ENCODE measurements at regions not wholly inside any gene's neighbourhood (a gene's known extent, or its start where the extent isn't known, plus 50 kb on each side); places are given as distances from the start of the nearest gene placed in this dataset.

DNA sequence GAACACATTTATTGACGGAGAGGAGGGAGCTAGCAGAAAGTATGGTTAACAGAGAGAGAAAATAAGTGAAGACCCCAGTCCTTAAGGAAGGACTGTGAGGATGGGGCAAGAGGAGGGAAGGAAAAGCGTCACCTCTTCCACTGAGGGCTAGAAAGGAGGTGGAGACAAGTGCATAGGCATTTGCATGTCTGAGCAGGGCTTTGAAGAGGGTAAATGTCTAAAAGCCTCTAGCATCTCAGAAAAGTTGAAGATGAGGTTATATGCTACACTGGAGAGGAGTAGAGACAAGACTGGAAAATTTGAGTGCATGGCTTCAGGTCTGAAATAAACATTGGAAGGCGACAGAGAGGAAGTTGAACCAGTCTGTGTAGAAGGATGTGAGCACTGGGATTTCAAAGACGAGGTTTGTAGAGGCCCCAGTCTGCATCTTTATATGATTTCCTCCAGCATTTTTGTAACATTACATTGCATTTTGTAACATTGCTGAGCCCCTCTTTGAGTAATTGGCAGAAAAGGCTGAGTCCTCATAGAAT is 98.5 kb upstream of the IFNG-AS1 start:
- ATAC-seq (no peak), DNase-seq (ENCODE audit: low spot score) (no peak), FAIRE-seq (no peak)
- Histone ChIP-seq H3K79me2 (ENCODE audit: insufficient read depth, low read length) (no peaks in the 10 kb centered on the region), H3K9ac (ENCODE audit: insufficient read depth, low read depth, low read length) (no peak overlapping the region), H3K4me3 (replicated peaks in 1 of 3; ENCODE audit: insufficient read depth in 1 of 3, low read depth in 2 of 3, low read length in 3 of 3) (no peak overlapping the region), H3K4me1 (ENCODE audit: insufficient read depth, low read length) (no peaks in the 10 kb centered on the region), H3K27ac (ENCODE audit: extremely low read length, insufficient read depth, low read length) (no peak overlapping the region), H2AFZ (ENCODE audit: low read length) (no peak overlapping the region), H3K36me3 (replicated peaks in 1 of 2; ENCODE audit: control insufficient read depth in 1 of 2, insufficient read depth in 2 of 2, low read length in 2 of 2) (no peaks in the 10 kb centered on the region), H3K9me3 (ENCODE audit: low read length) (no peaks in the 10 kb centered on the region), H3K4me2 (ENCODE audit: low read depth, low read length) (no peak overlapping the region), H3K27me3 (ENCODE audit: control insufficient read depth in 1 of 2, insufficient read depth in 2 of 2, low read length in 2 of 2) (no peaks in the 10 kb centered on the region; a peak in 1 of 5 replicates), H4K20me1 (ENCODE audit: insufficient read depth, low read length) (no peaks in the 10 kb centered on the region)
- CTCF ChIA-PET (ENCODE audit: low intra/inter-chr PET ratio, low total read pairs) = no interaction called here
- WGBS (ENCODE audit: low lambda C conversion rate) = 10% methylated on average over 4 of the region's 4 CpGs
- POLR2A ChIA-PET = no interaction called here
- in situ Hi-C loops (cut with HindIII; ENCODE audit: extremely low pct_ligation_motif_present, low pct_unique_long_range_greater_than_20kb) = no loop called here
- intact Hi-C loops (cut with micrococcal nuclease; ENCODE audit: unreplicated experiment) = no loop called here
- no peak for TF ChIP-seq TCF7 (IDR thresholded peaks at IDR 0.05; ENCODE audit: low read depth)
- TF ChIP-seq ZNF207 (IDR thresholded peaks at IDR 0.05; ENCODE audit: borderline replicate concordance) = no peak
- TF ChIP-seq SNRNP70 (IDR thresholded peaks at IDR 0.05; ENCODE audit: low read depth, low read length) = no peak
- TF ChIP-seq ZNF841 (CRISPR knock-in tag; IDR thresholded peaks at IDR 0.05; ENCODE audit: borderline replicate concordance) = no peak
- TF ChIP-seq TARDBP (CRISPR knock-in tag; IDR thresholded peaks at IDR 0.05) = no peak
- no TSS peak for BruUV-seq (replicated peaks)

DNA sequence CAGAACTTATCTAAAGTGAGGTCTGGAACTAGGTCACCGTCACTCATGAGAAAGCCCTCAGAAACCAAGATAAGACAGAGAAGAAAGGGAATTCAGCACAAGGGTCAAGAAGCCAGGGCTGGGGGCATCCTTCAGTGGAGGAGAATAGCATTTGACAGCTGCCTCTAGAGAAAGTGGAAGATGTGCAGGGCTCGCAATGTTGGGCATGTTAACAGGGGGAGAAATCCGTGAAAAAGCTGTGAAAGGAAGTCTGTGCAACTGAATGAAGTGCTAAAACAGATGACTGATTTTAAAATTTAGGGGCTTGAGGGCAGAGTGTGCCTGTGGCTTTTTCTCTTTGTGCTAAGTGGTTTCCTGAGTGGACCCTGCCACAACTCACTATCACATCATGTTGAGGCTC is 97.7 kb upstream of the IFNG-AS1 start:
- ATAC-seq (no peak), FAIRE-seq (no peak), DNase-seq (ENCODE audit: low spot score) (no peak)
- intact Hi-C loops (cut with micrococcal nuclease; ENCODE audit: unreplicated experiment) (no loop called here), in situ Hi-C loops (cut with HindIII; ENCODE audit: extremely low pct_ligation_motif_present, low pct_unique_long_range_greater_than_20kb) (no loop called here)
- TF ChIP-seq, protein P1, sequence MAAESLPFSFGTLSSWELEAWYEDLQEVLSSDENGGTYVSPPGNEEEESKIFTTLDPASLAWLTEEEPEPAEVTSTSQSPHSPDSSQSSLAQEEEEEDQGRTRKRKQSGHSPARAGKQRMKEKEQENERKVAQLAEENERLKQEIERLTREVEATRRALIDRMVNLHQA (CRISPR knock-in tag; IDR thresholded peaks at IDR 0.05) = no peak
- Histone ChIP-seq H3K9me3 (ENCODE audit: low read length) (no peaks in the 10 kb centered on the region), H3K27me3 (ENCODE audit: control insufficient read depth in 1 of 2, insufficient read depth in 2 of 2, low read length in 2 of 2) (no peaks in the 10 kb centered on the region; a peak in 1 of 5 replicates), H4K20me1 (ENCODE audit: insufficient read depth, low read length) (no peaks in the 10 kb centered on the region), H3K79me2 (ENCODE audit: insufficient read depth, low read length) (no peaks in the 10 kb centered on the region), H3K9ac (ENCODE audit: insufficient read depth, low read depth, low read length) (no peak overlapping the region), H3K4me2 (ENCODE audit: low read depth, low read length) (no peak overlapping the region), H3K27ac (ENCODE audit: extremely low read length, insufficient read depth, low read length) (no peak overlapping the region), H3K4me3 (replicated peaks in 1 of 3; ENCODE audit: insufficient read depth in 1 of 3, low read depth in 2 of 3, low read length in 3 of 3) (no peak overlapping the region), H3K4me1 (ENCODE audit: insufficient read depth, low read length) (no peaks in the 10 kb centered on the region), H3K36me3 (replicated peaks in 1 of 2; ENCODE audit: control insufficient read depth in 1 of 2, insufficient read depth in 2 of 2, low read length in 2 of 2) (no peaks in the 10 kb centered on the region), H2AFZ (ENCODE audit: low read length) (no peak overlapping the region)
- WGBS (ENCODE audit: low lambda C conversion rate) = 4% methylated on average over 3 of the region's 3 CpGs
- BruUV-seq (replicated peaks) = no TSS peak
- CTCF ChIA-PET (ENCODE audit: low intra/inter-chr PET ratio, low total read pairs) = no interaction called here
- POLR2A ChIA-PET = no interaction called here
